ENCODE measurements at regions not wholly inside any gene's neighbourhood (a gene's known extent, or its start where the extent isn't known, plus 50 kb on each side); places are given as distances from the start of the nearest gene placed in this dataset.

DNA sequence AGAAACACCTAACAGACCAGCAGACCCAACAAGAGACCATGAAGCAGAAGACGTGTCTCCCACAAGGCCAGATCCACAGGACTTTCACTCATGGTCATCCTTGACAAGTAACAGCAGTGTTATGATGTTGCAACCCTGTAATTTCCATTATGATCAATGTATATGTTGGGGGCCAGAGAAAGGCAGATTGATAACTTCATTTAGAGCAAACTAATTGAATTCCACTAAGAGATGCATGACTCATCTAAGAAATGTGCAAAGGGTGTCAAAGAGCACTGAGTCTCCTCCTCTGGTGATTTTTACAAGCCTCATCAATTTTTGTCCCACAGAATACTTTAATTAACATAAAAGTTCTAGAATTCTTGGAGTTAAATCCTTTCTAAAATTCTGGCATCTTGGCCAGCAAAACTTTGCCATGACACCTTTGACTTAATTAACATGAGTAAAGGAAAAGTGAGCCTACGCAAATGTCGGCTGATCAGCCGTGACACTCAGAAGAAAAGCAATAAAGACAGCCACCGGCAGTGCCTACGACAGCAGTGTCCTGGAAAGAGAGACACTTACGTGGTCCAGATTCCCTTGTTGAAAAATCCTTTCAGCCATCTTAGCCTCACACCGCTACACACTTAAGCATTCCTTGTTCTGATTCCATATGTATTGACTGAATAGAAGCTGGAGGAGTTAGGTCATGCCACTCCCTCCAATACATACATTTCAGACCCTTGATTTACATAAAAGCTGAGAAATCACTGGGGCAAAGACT, 370.2 kb upstream of the CCDC196 start:
- no peak for DNase-seq (ENCODE audit: low spot score)

DNA sequence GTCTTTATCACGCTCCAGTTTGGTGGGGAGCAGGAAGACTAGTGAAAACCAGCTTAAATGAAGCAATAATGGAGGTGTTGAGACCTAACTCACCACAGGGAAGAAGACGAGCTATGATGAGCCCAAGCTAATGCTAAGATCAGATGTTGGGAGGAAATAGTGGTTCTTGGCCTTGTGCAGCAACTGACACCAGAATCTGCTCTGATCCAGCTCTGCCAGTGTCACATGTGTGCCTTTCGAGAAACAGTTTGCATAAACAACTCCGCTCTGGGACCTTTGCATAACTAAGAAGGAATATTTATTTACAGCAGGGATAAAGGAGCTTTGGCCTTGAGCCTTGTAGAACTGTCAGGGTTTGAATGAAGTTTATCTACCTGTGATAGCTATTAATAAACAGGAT, 369.4 kb upstream of the CCDC196 start:
- no peak for DNase-seq (ENCODE audit: low spot score)

DNA sequence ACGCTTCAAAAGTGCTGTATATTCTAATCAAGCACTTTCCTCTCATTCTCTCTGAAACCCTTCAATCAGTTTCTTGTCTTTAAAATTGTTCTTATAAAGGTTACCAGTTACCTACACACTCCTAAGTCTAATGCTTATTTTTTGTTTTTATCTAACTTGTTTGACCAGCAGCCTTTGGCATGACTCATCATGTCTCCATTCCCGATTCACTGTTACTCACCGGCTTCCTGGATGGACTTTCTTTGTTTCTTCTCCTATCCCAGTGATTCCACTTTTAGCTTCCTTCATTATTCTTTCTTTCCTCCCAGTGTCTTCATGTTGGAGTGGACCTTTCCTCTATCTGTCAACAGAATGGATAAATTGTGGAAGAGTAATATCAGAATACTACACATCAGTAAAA, 368.6 kb upstream of the CCDC196 start:
- DNase-seq (ENCODE audit: low spot score) = no peak

DNA sequence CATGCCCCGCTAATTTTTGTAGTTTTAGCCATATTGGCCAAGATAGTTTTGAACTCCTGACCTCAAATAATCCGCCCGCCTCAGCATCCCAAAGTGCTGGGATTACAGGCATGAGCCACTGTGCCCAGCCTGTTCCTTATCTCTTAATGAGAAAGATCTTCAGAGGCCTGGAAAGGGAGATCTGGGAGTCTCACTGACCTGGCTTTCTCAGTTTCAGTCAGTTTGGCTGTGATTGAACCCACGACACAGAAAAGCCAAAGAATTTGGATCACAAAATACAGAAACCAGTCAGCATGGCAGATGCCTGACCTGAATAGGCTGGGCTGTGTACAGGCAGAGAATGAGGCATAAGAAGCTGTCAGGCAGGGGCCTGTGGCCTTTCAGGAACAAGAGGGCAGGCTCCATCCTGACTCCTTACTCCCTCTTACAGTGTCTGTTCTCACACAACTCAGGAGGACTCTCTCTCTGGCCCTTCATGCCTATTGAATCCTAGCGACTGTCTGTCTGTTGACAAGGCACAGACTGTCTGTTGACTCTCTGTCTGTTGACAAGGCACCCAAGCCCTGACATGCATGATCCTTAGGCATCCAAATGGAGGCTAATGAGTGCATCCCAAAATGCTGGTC, 366.5 kb upstream of the CCDC196 start:
- DNase-seq (ENCODE audit: low spot score) = no peak

DNA sequence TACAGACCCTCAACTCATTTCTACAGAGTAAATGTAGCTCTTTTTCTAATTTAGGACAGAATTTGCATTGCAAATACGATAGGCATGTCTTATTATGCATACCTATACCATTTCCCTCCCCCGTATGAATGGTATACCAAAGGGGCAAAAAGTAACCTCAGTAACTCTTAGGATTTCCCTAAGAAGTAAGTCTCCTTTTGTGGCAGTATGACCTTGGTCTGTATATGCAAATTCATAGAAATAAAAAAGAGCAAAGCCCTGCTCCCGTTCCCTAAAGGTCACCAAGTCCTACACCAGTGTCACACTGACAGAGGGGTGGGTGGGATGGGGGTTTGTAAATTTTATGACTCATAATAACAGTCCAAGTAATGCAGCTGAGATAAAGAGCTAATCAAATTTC, 365.8 kb upstream of the CCDC196 start:
- no peak for DNase-seq (ENCODE audit: low spot score)

DNA sequence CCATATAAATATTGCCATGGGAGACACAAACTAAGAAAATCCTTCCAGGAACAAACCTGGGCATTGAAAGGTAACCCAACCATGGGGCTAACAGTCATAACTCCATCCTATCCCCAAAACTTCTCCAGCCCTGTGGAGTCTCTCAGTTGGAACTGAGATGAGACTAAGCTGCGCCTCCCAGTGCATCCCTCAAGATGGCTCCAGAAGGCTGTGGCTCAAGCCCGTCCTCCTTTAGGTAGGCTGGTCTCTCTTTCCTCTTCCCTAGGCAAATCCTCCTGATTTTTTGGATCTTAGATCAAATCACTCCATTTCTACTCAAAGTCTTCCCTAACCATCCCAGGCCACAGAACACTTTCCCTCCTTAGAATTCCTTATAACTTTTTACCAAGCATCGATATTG, 364.3 kb upstream of the CCDC196 start:
- no peak for DNase-seq (ENCODE audit: low spot score)

DNA sequence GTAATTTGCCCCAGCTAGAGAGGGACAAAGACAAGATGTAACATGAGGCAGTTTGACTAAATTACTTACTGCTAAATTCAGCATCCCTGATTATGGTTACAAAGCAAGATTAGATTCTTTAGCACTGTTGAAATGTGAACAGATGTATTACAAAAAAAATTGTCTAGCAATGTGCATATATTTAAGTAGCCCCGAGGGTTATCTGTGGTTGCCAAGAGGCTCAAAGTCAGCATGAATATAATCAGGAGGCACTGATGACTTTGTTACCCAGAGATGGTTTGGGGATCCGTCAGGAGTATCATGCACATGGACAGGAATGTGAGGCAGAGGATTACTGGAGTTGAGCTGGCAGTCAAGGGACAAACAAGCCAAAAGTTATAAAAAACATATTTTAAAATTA, 356.9 kb upstream of the CCDC196 start:
- DNase-seq (ENCODE audit: low spot score) = no peak

DNA sequence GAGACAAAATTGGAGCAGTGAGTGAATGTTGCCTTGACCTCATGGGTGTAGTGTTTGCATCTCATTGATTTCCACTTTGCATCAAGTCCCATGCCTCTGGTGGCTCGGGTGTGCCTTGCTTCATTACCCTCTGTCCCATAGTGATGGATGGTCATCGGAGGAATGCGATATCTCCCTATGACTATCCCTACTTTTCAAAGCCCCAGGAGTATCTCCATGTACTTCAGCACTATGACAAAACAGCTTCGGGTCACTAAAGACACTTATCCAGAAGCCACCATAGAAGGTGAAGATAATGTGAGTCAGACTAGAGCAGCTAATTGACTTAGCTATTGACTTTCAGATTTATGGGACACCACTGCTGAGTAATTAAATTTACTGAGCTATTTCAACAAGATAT, 355.1 kb upstream of the CCDC196 start:
- DNase-seq (ENCODE audit: low spot score) = no peak

DNA sequence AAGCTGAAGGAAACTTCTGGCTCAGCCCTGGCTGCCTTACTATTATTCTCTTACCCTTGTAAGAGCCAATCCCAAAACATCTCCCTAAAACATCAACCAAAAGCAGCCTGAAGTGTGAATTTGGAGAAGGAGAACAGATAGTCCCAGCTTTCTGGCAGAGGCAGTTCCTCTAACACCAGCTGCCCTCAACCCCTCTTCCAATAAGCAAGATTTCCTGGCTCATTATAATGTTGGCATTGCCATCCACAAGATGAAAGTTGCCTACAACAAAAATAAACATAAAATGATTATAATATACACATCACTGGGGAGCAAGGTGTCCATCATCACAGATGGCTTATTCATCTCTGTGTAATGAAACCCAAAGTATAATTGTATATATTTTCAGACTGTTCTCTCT, 352.5 kb upstream of the CCDC196 start:
- no peak for DNase-seq (ENCODE audit: low spot score)

DNA sequence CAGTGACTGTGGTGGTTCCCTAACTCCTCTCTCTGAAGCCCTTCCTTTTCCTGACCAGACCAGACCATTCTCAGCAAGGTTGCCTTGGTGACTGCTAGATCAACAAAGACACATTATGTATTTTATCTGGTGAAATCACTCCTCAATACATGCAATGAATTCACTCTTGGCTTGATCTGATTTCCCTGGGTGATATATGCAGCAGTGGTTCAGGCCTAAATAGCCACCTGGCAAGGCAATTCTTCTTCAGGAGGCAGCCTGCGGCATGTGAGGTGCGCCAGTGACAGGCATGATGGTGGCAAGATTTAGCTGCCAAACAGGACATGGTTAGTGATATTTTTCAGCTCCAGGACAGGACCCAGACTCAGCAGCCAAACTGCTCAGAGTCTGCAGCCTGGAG, 350.3 kb upstream of the CCDC196 start:
- DNase-seq (ENCODE audit: low spot score) = no peak

DNA sequence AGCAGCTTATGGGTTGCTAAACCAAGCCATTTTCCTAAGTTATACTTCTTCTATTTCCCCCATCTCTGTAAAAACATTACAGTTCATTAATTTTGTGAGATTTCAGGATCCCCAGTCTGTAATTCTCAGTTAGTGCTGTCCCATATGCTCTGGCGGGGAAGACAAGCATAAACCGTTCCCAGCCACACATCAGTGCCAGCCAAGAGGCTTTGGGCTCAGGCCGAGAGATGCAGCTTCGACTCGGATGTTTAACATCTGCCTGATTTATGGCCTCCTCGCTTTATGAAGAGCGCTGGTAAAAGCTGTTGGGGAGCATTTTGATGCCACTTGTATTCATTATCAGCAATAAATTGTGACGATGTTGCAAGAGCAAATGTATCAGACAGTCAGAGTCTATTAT, 349.1 kb upstream of the CCDC196 start:
- no peak for DNase-seq (ENCODE audit: low spot score)

DNA sequence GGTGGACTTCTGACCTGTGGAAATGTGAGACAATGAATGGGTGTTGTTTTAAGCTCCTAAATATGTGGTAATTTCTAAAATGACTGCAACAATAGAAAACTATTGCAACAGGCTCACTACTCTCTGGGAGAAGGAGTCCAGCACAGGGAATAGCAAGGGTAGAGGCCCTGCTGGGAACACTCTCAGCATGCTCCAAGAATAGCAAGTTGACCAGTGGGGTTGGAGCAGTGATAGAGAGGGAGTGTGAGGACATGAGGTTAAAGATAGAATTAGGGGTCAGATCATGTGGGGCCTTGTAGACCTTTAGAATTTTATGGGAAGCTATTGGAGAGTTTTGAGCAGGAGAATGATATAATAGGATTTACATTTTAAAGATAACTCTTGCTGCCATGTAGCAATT, 346.7 kb upstream of the CCDC196 start:
- no peak for DNase-seq (ENCODE audit: low spot score)

DNA sequence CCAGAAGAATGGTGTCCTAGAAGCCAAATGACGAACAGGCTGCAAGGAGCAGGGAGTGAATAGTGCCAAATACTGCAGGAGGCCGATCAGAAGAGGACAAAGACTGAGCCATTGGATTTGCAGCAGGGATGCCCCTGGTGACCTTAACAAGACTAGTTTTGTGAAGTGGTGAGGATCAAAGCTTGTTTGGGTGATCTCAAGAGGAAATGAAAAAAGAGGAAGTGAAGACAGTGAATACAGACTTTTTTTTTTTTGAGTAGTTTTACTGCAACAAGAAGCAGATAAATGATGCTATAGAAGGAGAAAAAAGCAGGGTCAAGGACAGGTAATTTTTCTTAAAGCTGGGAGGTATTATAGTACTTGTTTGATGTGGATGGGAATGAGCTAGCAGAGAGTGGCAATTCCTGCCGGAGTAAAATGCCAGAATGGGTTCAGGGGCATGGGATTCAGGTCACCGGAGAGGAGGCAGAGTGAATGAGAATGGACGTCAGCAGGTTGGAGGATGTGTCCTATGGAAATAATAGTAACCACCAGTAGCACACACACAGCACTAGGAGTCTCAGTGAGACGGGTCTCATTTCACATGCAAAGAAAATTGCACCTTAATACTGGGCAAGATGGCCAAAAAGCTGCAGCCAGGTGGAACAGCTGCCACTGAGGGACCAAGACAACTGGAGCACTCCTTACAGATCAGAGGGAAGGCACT, 345.8 kb upstream of the CCDC196 start:
- DNase-seq (ENCODE audit: low spot score) = peak; percentile 15

DNA sequence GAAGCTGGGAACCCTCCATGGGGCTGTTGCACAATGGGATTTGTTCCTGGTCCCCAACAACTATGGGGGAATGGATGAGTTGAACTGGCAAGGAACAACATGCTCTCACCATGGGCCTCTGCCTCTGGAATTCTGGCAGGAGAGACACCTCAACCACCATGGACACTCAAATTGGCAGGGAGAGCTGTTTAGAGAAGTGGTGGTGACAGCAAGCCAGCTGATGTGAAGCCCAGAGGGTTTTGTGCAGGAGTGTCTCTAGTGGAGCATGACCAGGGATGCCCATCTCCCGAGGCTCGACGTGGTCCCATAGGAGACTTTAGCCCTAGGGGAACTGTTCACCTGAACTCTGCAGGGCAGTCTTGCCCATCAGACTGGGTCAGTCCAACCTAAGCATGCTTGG, 345.2 kb upstream of the CCDC196 start:
- no peak for DNase-seq (ENCODE audit: low spot score)

DNA sequence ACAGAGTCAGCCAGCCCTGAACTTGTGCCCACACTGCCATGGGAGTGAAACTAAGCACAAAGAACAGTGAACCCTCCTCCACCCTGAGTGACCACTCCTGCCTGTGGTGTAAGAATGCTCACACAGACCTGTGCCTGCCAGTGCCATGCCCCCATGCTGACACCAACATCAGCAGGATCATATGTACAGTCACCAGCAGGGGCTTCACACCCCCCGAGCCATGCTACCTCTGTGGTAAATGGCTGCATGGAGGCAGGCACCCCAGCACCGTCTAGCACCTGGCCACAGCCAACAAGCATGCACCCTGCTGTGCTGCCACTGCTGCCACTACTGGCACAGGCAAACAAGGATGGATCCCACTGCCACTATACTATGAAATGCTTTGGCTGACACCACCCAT, 344.4 kb upstream of the CCDC196 start:
- DNase-seq (ENCODE audit: low spot score) = no peak

DNA sequence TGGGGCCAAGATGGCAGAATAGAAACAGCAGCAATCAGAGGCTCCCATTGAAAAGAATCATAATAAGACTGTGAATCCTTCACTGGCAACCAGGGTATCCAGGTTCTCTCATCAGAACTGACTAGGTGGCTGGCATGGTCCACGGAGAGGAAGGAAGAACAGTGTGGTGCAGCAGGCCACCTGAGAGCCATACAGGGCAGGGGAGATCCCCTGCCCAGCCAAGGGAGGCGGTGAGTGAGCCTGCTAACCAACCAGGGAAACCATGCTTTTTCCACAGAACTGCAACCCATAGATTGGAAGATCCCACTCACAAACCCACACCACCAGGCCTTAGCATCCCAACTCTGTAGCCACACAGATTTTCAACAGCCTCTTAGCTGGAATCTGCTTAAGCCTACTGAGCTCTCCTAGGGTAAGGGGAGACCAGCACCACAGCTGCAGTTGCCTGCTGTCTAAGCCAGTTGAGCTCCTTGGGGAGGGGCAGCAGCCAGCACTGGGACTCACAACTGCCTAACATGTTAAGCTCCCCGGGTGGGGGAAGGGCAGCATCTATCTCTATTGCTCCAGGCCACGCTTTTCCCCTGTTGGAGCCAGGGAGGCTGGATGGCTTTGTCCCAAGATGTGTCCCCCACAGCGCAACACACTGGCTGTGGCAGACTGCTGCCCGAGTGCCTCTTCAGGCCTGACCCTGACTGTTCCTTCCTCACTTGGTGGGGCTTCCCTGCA, 342.6 kb upstream of the CCDC196 start:
- DNase-seq (ENCODE audit: low spot score) = no peak

DNA sequence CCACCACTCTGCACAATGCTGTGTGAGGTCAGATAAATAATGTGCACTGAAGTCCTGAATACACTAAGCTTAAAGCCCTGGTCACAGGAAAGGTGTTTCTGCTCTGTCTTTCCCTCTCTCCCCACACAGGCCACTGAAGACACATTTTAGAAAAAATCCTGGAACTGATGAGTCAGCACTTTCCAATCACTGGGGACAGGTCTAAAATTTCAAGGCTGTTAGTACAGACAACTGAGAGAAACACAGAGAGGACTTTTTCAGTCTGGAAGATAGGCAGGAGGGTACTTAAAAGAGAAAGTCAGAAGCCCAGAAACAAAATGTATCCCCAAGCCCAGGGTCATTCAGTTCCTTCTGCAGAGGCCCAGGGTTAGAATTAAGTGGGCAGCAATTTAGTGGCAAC, 333.9 kb upstream of the CCDC196 start:
- DNase-seq (ENCODE audit: low spot score) = no peak

DNA sequence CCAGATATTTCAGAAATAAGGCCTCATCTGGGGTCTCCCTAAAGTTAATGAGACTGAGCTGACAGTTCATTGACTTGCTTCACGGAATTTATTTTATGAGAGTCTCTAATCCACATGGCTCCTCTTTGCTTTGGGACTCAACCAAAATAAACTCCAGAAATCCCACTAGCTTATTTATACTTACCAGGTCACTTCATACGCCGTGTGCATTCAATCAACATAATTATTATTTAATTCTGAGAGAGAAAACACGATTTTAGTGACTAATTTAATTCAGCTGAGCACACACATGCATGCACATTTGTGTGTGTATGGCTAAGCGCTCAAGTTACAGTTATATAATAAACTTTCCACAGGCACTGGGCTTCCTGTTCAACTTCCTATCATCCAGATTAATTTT, 333.4 kb upstream of the CCDC196 start:
- no peak for DNase-seq (ENCODE audit: low spot score)

DNA sequence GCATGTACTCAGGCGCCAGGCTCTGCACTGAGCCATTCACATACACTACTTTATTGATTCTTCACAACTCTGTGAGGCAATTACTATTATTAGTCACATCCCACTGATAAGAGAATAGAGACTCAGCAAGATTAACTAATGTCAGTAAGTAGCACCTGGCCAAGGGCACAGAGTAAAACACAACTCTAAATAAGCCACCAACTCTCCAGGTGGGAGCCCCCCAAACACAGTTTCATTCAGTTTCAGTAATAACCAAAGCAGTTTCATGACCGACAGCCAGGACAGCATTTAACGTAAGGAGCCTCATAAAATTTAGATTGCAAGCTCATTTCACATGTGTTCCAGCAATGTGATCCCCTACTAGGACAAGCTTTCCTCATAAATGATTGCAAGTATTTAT, 323.1 kb upstream of the CCDC196 start:
- no peak for DNase-seq (ENCODE audit: low spot score)

DNA sequence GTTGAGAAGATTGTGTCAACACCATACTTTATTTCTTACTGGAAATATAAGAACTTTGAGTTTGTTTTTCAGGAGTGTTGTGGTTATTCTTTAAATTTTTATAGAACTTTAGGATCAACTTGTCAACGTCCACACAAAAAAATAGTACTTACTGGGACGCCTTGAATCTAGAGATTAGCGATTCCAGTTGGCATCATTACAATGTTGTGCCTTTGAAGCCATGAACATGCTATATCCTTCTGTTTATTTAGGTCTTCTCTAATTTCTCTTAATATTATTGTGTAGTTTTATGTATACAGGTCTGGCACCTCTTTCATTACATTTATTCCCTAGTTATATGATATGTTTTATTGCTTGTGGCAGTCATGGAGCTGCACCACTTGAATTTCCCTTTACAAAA, 320.8 kb upstream of the CCDC196 start:
- DNase-seq (ENCODE audit: low spot score) = no peak

DNA sequence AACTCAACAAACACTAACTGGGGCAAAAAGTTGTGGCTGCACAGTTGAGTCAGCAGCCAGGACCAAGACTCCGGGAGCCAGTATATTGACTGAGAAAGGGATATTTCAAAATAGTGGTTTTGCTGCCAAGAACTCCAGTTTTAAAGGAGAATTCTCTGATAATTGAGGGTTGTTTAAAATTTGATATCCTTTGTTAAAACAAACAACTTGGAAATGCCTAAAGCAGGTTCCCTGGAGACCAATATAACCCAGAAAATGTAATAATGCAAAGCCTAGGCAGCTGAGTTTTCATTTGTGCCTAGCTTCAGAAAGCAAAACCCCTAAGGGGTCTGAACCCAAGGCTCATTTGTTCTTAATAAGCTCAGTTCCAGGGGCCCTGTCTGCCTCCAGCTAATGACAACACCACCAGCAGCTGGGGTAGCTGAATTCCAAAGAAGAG, 311.7 kb upstream of the CCDC196 start:
- no peak for DNase-seq (ENCODE audit: low spot score)

DNA sequence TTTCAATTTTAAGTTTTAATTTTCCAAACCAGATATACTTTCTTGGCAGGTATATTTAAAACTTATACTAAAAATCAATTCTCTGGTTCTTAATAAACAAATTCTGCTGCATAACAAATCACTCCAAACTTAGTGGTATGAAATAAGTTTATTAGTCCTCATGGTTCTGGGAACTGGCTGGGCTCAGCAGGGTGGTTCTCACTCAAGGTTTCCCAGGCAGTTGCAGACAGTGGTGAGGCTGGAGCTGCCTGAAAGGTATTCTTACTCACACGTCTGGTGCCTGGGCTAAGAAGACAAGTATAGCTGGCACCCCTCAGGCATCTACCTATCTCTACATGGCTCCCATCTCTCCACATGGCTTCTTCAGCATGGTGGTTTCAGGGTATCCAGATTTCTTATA, 308.2 kb upstream of the CCDC196 start:
- DNase-seq (ENCODE audit: low spot score) = no peak

DNA sequence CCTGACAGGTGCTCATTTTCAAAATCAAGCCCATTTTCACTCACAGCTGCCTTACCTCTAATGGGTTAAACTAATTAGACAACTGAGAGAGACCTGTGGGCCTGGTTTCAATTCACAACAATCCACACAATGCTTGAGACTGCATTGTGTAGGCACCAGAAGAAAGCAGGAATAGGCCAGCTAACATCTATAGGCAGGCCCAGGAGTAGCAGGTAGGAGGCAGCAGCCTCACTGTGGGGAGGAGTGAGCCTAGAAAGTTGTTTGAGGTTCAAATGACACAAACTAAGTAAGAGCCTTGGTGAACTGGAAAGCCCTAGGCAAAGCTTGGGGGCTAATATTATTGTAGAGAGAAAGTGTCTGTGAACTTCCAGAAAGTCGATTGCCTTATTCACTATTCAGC, 289.5 kb upstream of the CCDC196 start:
- DNase-seq (ENCODE audit: low spot score) = no peak
